ENCODE measurements at regions not wholly inside any gene's neighbourhood (a gene's known extent, or its start where the extent isn't known, plus 50 kb on each side); places are given as distances from the start of the nearest gene placed in this dataset.

GRCh38 chr12:93315907-93316622 lies 61.7 kb upstream of the NUDT4 start:
- intact Hi-C loops (cut with DNase I): no loop called here
- ATAC-seq (ENCODE audit: poor library complexity): peak; percentile 30

GRCh38 chr12:93316623-93316971 lies 61.1 kb upstream of the NUDT4 start:
- no peak for ATAC-seq (ENCODE audit: poor library complexity)
- intact Hi-C loops (cut with DNase I): no loop called here
- DNase-seq: no peak

More at GRCh38 chr12:93315907-93316622, 61.7 kb upstream of the NUDT4 start:
- DNase-seq: no peak

- DNase-seq: no peak
- intact Hi-C loops (cut with DNase I): no loop called here
- ATAC-seq (ENCODE audit: poor library complexity): no peak
These were observed 60.5 kb upstream of the NUDT4 start for GRCh38 chr12:93317227-93317626.

GRCh38 chr12:93318720-93319522 lies 58.8 kb upstream of the NUDT4 start:
- ATAC-seq (ENCODE audit: poor library complexity) (no peak), DNase-seq (no peak)
- intact Hi-C loops (cut with DNase I): no loop called here

GRCh38 chr12:93319523-93320050 lies 58.1 kb upstream of the NUDT4 start:
- intact Hi-C loops (cut with DNase I): no loop called here
- no peak for ATAC-seq (ENCODE audit: poor library complexity)
- no peak for DNase-seq

- DNase-seq (no peak), ATAC-seq (ENCODE audit: poor library complexity) (no peak)
- intact Hi-C loops (cut with DNase I): no loop called here
These were observed 54.9 kb upstream of the NUDT4 start for GRCh38 chr12:93322784-93323183.

- intact Hi-C loops (cut with DNase I): no loop called here
- DNase-seq: no peak
- peak; percentile 31 for ATAC-seq (ENCODE audit: poor library complexity)
These were observed 53.9 kb upstream of the NUDT4 start for GRCh38 chr12:93323625-93324329.

GRCh38 chr12:93325855-93326254 lies 51.9 kb upstream of the NUDT4 start:
- intact Hi-C loops (cut with DNase I): no loop called here
- DNase-seq (no peak), ATAC-seq (ENCODE audit: poor library complexity) (no peak)
